Kidney (tissue), 13 donors: ENCODE measurements at regions not wholly inside any gene's neighbourhood (a gene's known extent, or its start where the extent isn't known, plus 50 kb on each side); places are given as distances from the start of the nearest gene placed in this dataset.

Experiments used
- DNase-seq, 5 donors: peaks; one replicate each; pipeline ENCODE4 v3.0.0-alpha.2; 2013 to 2020
- FAIRE-seq: peaks from 2 replicates; lab custom pipeline; 2012; peaks lifted over from hg19 to GRCh38; lab: Jason Lieb, UNC
- H3K27ac ChIP-seq, 2 donors: one replicate each; pipeline ENCODE4 v1.7.0; 2013; ENCODE audit warnings: low read depth in 2 of 2, low read length in 2 of 2, inconsistent platforms in 1 of 2
- H3K27me3 ChIP-seq: one replicate; pipeline ENCODE4 v1.7.1; 2013; ENCODE audit warnings: low read length, inconsistent platforms; ENCODE audit not compliant: control insufficient read depth, insufficient read depth
- H3K36me3 ChIP-seq, 3 donors: one replicate each; pipeline versions ENCODE4 v1.7.0 to v1.7.1; 2013; ENCODE audit warnings: low read length in 3 of 3, control low read depth in 1 of 3, inconsistent platforms in 1 of 3; ENCODE audit not compliant: insufficient read depth in 3 of 3, control insufficient read depth in 2 of 3
- H3K4me1 ChIP-seq, 3 donors: one replicate each; pipeline versions ENCODE4 v1.7.0 to v1.7.1; 2013; ENCODE audit warnings: low read length in 3 of 3, inconsistent platforms in 1 of 3, low read depth in 1 of 3; ENCODE audit not compliant: control insufficient read depth in 2 of 3, insufficient read depth in 2 of 3
- H3K4me3 ChIP-seq, 3 donors: one replicate each; pipeline versions ENCODE4 v1.7.0 to v1.8.1; 2013; ENCODE audit warnings: low read length in 3 of 3, control low read depth in 1 of 3, inconsistent platforms in 1 of 3
- H3K9ac ChIP-seq, 3 donors: one replicate each; pipeline versions ENCODE4 v1.7.0 to v1.7.1; 2013; ENCODE audit warnings: low read length in 3 of 3, control low read depth in 1 of 3, inconsistent platforms in 1 of 3
- H3K9me3 ChIP-seq, 3 donors: one replicate each; pipeline versions ENCODE4 v1.7.0 to v1.7.1; 2013; ENCODE audit warnings: low read length in 3 of 3, control low read depth in 1 of 3, inconsistent platforms in 1 of 3; ENCODE audit not compliant: control insufficient read depth in 2 of 3, insufficient read depth in 1 of 3
- CTCF ChIP-seq: IDR thresholded peaks from 3 replicates; pipeline ENCODE4 v1.5.1; 2012; ENCODE audit warnings: mild to moderate bottlenecking, moderate library complexity, borderline replicate concordance; ENCODE audit not compliant: insufficient read depth; ENCODE audit errors: extremely low read depth
- intact Hi-C: fragments of 100-400 bp; cut with DNase I; formaldehyde crosslinking; loops from one replicate; pipeline ENCODE4 v1.11.1; 2022
- donor health status: control.
- donor health status: control.
- donor health status: control.
- donor health status: control.
- donor health status: control.
- donor health status: DM: yes; HTN: yes; CAD: no.
- donor health status: Normal renal cell carcinoma (clear cell type).

GRCh38 chr18:60193780-60194179 is 178.8 kb downstream of the MC4R start:
- H3K4me1 ChIP-seq, result no peaks in the 10 kb centered on the region
- no peak overlapping the region for H3K9ac ChIP-seq
- H3K27me3 ChIP-seq, result no peaks in the 10 kb centered on the region
- H3K4me3 ChIP-seq, result no peak overlapping the region
- intact Hi-C loops, result no loop called here
- H3K9me3 ChIP-seq, result no peaks in the 10 kb centered on the region
- no peaks in the 10 kb centered on the region for H3K36me3 ChIP-seq
- FAIRE-seq (no peak), DNase-seq (no peak)
- no peak for TF ChIP-seq CTCF
- no peak overlapping the region for H3K27ac ChIP-seq

GRCh38 chr18:60191926-60192325 is 180.6 kb downstream of the MC4R start:
- no peak overlapping the region for H3K4me3 ChIP-seq
- H3K9ac ChIP-seq, result no peak overlapping the region
- intact Hi-C loops, result no loop called here
- no peaks in the 10 kb centered on the region for H3K4me1 ChIP-seq
- H3K36me3 ChIP-seq, result no peaks in the 10 kb centered on the region
- no peaks in the 10 kb centered on the region for H3K9me3 ChIP-seq
- no peak for DNase-seq
- H3K27me3 ChIP-seq, result no peaks in the 10 kb centered on the region
- no peak overlapping the region for H3K27ac ChIP-seq
- TF ChIP-seq CTCF, result no peak
- no peak for FAIRE-seq

GRCh38 chr18:60189856-60190255 is 182.7 kb downstream of the MC4R start:
- DNase-seq (no peak), FAIRE-seq (no peak)
- intact Hi-C loops, result no loop called here

More at GRCh38 chr18:60189856-60190255, 182.7 kb downstream of the MC4R start:
- H3K9ac ChIP-seq, result no peak overlapping the region
- no peaks in the 10 kb centered on the region for H3K4me1 ChIP-seq
- TF ChIP-seq CTCF, result no peak
- no peak overlapping the region for H3K4me3 ChIP-seq
- H3K9me3 ChIP-seq, result no peaks in the 10 kb centered on the region
- no peaks in the 10 kb centered on the region for H3K36me3 ChIP-seq
- H3K27me3 ChIP-seq, result no peaks in the 10 kb centered on the region
- H3K27ac ChIP-seq, result no peak overlapping the region
